Spleen (tissue), 11 donors: ENCODE measurements at regions not wholly inside any gene's neighbourhood (a gene's known extent, or its start where the extent isn't known, plus 50 kb on each side); places are given as distances from the start of the nearest gene placed in this dataset.

ENCODE experiments used
- DNase-seq: peaks from one replicate; pipeline ENCODE4 v3.0.0-alpha.2; 2020
- H3K27ac ChIP-seq, 8 donors: fragments of 200-600 bp; sonication (generic) in 7 of 8; 1 replicate in 4 of 8; 2 replicates in 4 of 8; pipeline versions ENCODE4 v1.5.0 to v1.8.0; 2016 to 2021; ENCODE audit warnings: inconsistent platforms in 4 of 8, mild to moderate bottlenecking in 4 of 8, moderate library complexity in 1 of 8
- H3K27me3 ChIP-seq, 7 donors: fragments of 200-600 bp; sonication (generic) in 6 of 7; replicated peaks in 1 of 7; 1 replicate in 4 of 7; 2 replicates in 3 of 7; pipeline versions ENCODE4 v1.5.0 to v1.8.0; 2016 to 2021; ENCODE audit warnings: inconsistent platforms in 3 of 7, mild to moderate bottlenecking in 1 of 7
- H3K36me3 ChIP-seq, 6 donors: fragments of 200-600 bp; sonication (generic) in 5 of 6; 1 replicate in 4 of 6; 2 replicates in 2 of 6; pipeline versions ENCODE4 v1.5.0 to v1.8.0; 2016 to 2021; ENCODE audit warnings: inconsistent platforms in 2 of 6
- H3K4me1 ChIP-seq, 6 donors: fragments of 200-600 bp; sonication (generic) in 5 of 6; 1 replicate in 3 of 6; 2 replicates in 3 of 6; pipeline versions ENCODE4 v1.5.0 to v1.8.0; 2016 to 2021; ENCODE audit warnings: inconsistent platforms in 3 of 6
- H3K4me3 ChIP-seq, 8 donors: fragments of 200-600 bp; sonication (generic) in 7 of 8; 1 replicate in 4 of 8; 2 replicates in 4 of 8; pipeline versions ENCODE4 v1.5.0 to v1.8.0; 2016 to 2021; ENCODE audit warnings: inconsistent platforms in 4 of 8, mild to moderate bottlenecking in 4 of 8, moderate library complexity in 2 of 8
- H3K9me3 ChIP-seq, 8 donors: fragments of 200-600 bp; sonication (generic) in 7 of 8; 1 replicate in 4 of 8; 2 replicates in 4 of 8; pipeline versions ENCODE4 v1.5.0 to v1.8.0; 2016 to 2021; ENCODE audit warnings: inconsistent platforms in 4 of 8
- CTCF ChIP-seq, 11 experiments: fragments of 200-600 bp in 7 of 11; fragments of 450-650 bp in 4 of 11; sonication (generic) in 4 of 11; IDR thresholded peaks in 8 of 11; conservative IDR thresholded peaks in 3 of 11; 1 replicate in 7 of 11; 2 replicates in 4 of 11; pipeline versions ENCODE4 v1.4.0 to v1.8.0; 2016 to 2021; ENCODE audit warnings: antibody characterized with exemption in 11 of 11, inconsistent platforms in 4 of 11, mild to moderate bottlenecking in 1 of 11
- POLR2A ChIP-seq, 3 donors: fragments of 450-650 bp; IDR thresholded peaks; one replicate each; pipeline ENCODE4 v1.5.1; 2017; ENCODE audit warnings: antibody characterized with exemption in 3 of 3, mild to moderate bottlenecking in 1 of 3
- POLR2AphosphoS5 ChIP-seq, 3 donors: sonication (generic); formaldehyde crosslinking; IDR thresholded peaks; one replicate each; pipeline ENCODE4 v1.5.1; 2017; ENCODE audit warnings: antibody characterized with exemption in 3 of 3
- WGBS, 5 donors: extraction: QIAGEN DNeasy Blood & Tissue Kit in 3 of 5; methylation state at CpG; one replicate each; pipeline versions ENCODE4 v1.1.5 to v1.1.7; 2013 to 2018; 5-methylcytosine and 5-hydroxymethylcytosine counted together
- intact Hi-C: fragments of 100-400 bp; cut with DNase I; formaldehyde crosslinking; loops from one replicate; pipeline ENCODE4 v1.15.0; 2023; ENCODE audit warnings: low total_unique reads
- donor health status: healthy with polysubstance abuse.
- donor health status: DM: no; HTN: no; CAD: no; lungs with moderate emphysema.
- donor health status: DM: no; HTN: no; CAD: no.
- donor health status: Bipolar disorder and iron deficiency.
- donor health status: healthy.
- donor health status: DM: no; HTN: no; CAD: no.
- donor health status: DM: yes; HTN: yes; CAD: no.

GRCh38 chr2:40034198-40034597 lies 255.1 kb upstream of the THUMPD2 start:
- H3K4me1 ChIP-seq, result peaks cover 0 to 15% (median 5%) of the 10 kb centered on the region in 6 donors
- H3K4me3 ChIP-seq, result no peak overlapping the region
- no peak overlapping the region for H3K27ac ChIP-seq
- 71 to 81% (median 75%) methylated on average over 3 of the region's 3 CpGs for WGBS, 5 donors
- no peaks in the 10 kb centered on the region for H3K27me3 ChIP-seq
- H3K9me3 ChIP-seq, result peaks cover 0 to 19% (median 11%) of the 10 kb centered on the region in 8 donors
- no peaks in the 10 kb centered on the region for H3K36me3 ChIP-seq
- DNase-seq, result no peak
- no peak for TF ChIP-seq CTCF (IDR thresholded peaks at IDR 0.05 in 8 of 11, conservative IDR thresholded peaks at IDR 0.05 in 3 of 11)
- TF ChIP-seq POLR2AphosphoS5 (IDR thresholded peaks at IDR 0.05), result no peak
- intact Hi-C loops, result no loop called here

- WGBS, 5 donors, result 82 to 89% (median 83%) methylated on average over 4 of the region's 4 CpGs
- TF ChIP-seq CTCF (IDR thresholded peaks at IDR 0.05 in 8 of 11, conservative IDR thresholded peaks at IDR 0.05 in 3 of 11), result no peak
- TF ChIP-seq POLR2A (IDR thresholded peaks at IDR 0.05), result no peak
- TF ChIP-seq POLR2AphosphoS5 (IDR thresholded peaks at IDR 0.05), result no peak
- no peaks in the 10 kb centered on the region for H3K27me3 ChIP-seq
- H3K4me3 ChIP-seq, result no peak overlapping the region
- H3K9me3 ChIP-seq, result peaks cover 0 to 19% (median 11%) of the 10 kb centered on the region in 8 donors
- intact Hi-C loops, result no loop called here
- DNase-seq, result no peak
- no peaks in the 10 kb centered on the region for H3K36me3 ChIP-seq
- peaks cover 0 to 15% (median 5%) of the 10 kb centered on the region in 6 donors for H3K4me1 ChIP-seq
- no peak overlapping the region for H3K27ac ChIP-seq
Measured at GRCh38 chr2:40033781-40034180, 254.7 kb upstream of the THUMPD2 start.

- intact Hi-C loops, result no loop called here
- 74 to 89% (median 78%) methylated on average over 2 of the region's 2 CpGs for WGBS, 5 donors
Measured at GRCh38 chr2:40032650-40033319, 253.7 kb upstream of the THUMPD2 start.

More at GRCh38 chr2:40032650-40033319, 253.7 kb upstream of the THUMPD2 start:
- DNase-seq, result no peak
- Histone ChIP-seq H3K27ac (no peak overlapping the region), H3K4me3 (no peak overlapping the region), H3K4me1 (peaks cover 0 to 12% (median 4%) of the 10 kb centered on the region in 6 donors), H3K27me3 (no peaks in the 10 kb centered on the region), H3K36me3 (no peaks in the 10 kb centered on the region), H3K9me3 (peaks cover 0 to 19% (median 11%) of the 10 kb centered on the region in 8 donors)
- TF ChIP-seq POLR2AphosphoS5 (IDR thresholded peaks at IDR 0.05), result no peak
- TF ChIP-seq POLR2A (IDR thresholded peaks at IDR 0.05), result no peak
- TF ChIP-seq CTCF (IDR thresholded peaks at IDR 0.05 in 8 of 11, conservative IDR thresholded peaks at IDR 0.05 in 3 of 11), result no peak
